Osteocyte (in vitro differentiated cells): ENCODE measurements at regions not wholly inside any gene's neighbourhood (a gene's known extent, or its start where the extent isn't known, plus 50 kb on each side); places are given as distances from the start of the nearest gene placed in this dataset.

Experiments
- DNase-seq: peaks from one replicate; pipeline ENCODE4 v3.0.0; 2021; ENCODE audit warnings: mixed read lengths; ENCODE audit not compliant: unreplicated experiment; ENCODE audit errors: extremely low spot score
- H3K27ac Mint-ChIP-seq: one replicate; pipeline ENCODE4 v1.8.0; 2021; ENCODE audit warnings: mild to moderate bottlenecking, mixed read lengths; ENCODE audit not compliant: unreplicated experiment
- H3K27me3 Mint-ChIP-seq: one replicate; pipeline ENCODE4 v1.8.0; 2021; ENCODE audit warnings: mixed read lengths; ENCODE audit not compliant: unreplicated experiment
- H3K36me3 Mint-ChIP-seq: one replicate; pipeline ENCODE4 v1.8.0; 2021; ENCODE audit warnings: mixed read lengths; ENCODE audit not compliant: unreplicated experiment
- H3K4me1 Mint-ChIP-seq: one replicate; pipeline ENCODE4 v1.8.0; 2021; ENCODE audit warnings: mixed read lengths; ENCODE audit not compliant: unreplicated experiment
- H3K4me3 Mint-ChIP-seq: one replicate; pipeline ENCODE4 v1.8.0; 2021; ENCODE audit warnings: mild to moderate bottlenecking, moderate library complexity, mixed read lengths; ENCODE audit not compliant: unreplicated experiment
- H3K9me3 Mint-ChIP-seq: one replicate; pipeline ENCODE4 v1.8.0; 2021; ENCODE audit warnings: mixed read lengths; ENCODE audit not compliant: unreplicated experiment
- CTCF ChIP-seq: fragments of 200-600 bp; sonication (generic); IDR thresholded peaks from 2 replicates; pipeline ENCODE4 v1.5.0; 2021; ENCODE audit warnings: antibody characterized with exemption, mild to moderate bottlenecking, moderate library complexity

GRCh38 chr2:217207699-217208010, 347.8 kb upstream of the TNP1 start:
- Mint-ChIP-seq H3K27me3 (no peaks in the 10 kb centered on the region), H3K4me3 (no peak overlapping the region), H3K36me3 (no peaks in the 10 kb centered on the region), H3K27ac (no peak overlapping the region), H3K9me3 (peaks cover 13% of the 10 kb centered on the region), H3K4me1 (peaks cover 42% of the 10 kb centered on the region)
- TF ChIP-seq CTCF: no peak
- DNase-seq: no peak

GRCh38 chr2:217206907-217207698, 347.2 kb upstream of the TNP1 start:
- Mint-ChIP-seq H3K27ac (peak overlapping the region; percentile 60), H3K9me3 (peaks cover 13% of the 10 kb centered on the region), H3K36me3 (no peaks in the 10 kb centered on the region), H3K4me3 (no peak overlapping the region), H3K4me1 (peaks cover 42% of the 10 kb centered on the region), H3K27me3 (no peaks in the 10 kb centered on the region)
- no peak for TF ChIP-seq CTCF
- no peak for DNase-seq

GRCh38 chr2:217206016-217206725, 346.3 kb upstream of the TNP1 start:
- H3K36me3 Mint-ChIP-seq: no peaks in the 10 kb centered on the region
- peak overlapping the region; percentile 60 for H3K27ac Mint-ChIP-seq
- no peak for TF ChIP-seq CTCF
- H3K4me3 Mint-ChIP-seq: no peak overlapping the region
- no peaks in the 10 kb centered on the region for H3K27me3 Mint-ChIP-seq
- DNase-seq: no peak
- H3K4me1 Mint-ChIP-seq: peaks cover 42% of the 10 kb centered on the region
- peaks cover 12% of the 10 kb centered on the region for H3K9me3 Mint-ChIP-seq

DNA sequence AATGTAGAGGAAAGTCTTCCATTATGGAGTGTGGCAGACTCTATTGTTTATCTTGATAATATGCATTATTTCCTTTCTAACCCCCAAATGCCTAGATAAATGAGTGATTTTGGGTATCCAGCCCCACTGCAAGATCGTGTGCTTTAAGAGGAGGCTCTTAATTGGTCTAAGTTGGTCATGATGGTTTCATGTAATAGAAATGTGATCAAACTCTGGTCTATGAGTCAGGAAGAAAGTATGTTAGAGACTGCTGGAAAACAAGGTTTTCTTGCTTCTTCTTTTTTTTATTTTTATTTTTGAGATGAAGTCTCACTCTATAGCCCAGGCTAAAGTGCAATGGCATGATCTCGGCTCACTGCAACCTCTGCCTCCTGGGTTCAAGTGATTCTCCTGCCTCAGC, 344.5 kb upstream of the TNP1 start:
- Mint-ChIP-seq H3K36me3 (no peaks in the 10 kb centered on the region), H3K9me3 (peaks cover 9% of the 10 kb centered on the region), H3K27me3 (no peaks in the 10 kb centered on the region), H3K27ac (no peak overlapping the region), H3K4me1 (peaks cover 35% of the 10 kb centered on the region), H3K4me3 (no peak overlapping the region)
- no peak for TF ChIP-seq CTCF
- DNase-seq: no peak

DNA sequence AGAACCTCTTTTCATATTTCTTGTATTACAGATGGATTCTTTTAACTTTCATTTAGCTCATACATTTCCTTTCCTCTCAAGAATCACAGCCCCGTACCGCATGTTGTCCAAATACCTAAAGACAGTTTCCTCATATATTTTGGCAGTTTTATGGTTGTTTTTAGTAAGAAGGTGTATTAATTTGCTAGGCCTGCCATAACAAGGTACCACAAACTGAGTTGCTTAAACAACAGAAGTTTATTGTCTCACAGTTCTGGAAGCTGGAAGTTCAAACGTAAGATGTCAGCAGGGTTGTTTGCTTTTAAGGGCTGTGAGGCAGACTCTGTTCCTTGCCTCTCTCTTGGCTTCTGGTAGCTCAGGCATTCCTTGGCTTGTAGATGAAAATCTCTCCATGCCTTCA, 343.2 kb upstream of the TNP1 start:
- DNase-seq: no peak
- TF ChIP-seq CTCF: no peak

More for the DNA sequence above, 343.2 kb upstream of the TNP1 start:
- Mint-ChIP-seq H3K36me3 (no peaks in the 10 kb centered on the region), H3K4me3 (no peak overlapping the region), H3K27ac (peak overlapping the region; percentile 1), H3K4me1 (peaks cover 29% of the 10 kb centered on the region), H3K27me3 (no peaks in the 10 kb centered on the region), H3K9me3 (peaks cover 9% of the 10 kb centered on the region)
